ENCODE measurements at regions not wholly inside any gene's neighbourhood (a gene's known extent, or its start where the extent isn't known, plus 50 kb on each side); places are given as distances from the start of the nearest gene placed in this dataset.

DNA sequence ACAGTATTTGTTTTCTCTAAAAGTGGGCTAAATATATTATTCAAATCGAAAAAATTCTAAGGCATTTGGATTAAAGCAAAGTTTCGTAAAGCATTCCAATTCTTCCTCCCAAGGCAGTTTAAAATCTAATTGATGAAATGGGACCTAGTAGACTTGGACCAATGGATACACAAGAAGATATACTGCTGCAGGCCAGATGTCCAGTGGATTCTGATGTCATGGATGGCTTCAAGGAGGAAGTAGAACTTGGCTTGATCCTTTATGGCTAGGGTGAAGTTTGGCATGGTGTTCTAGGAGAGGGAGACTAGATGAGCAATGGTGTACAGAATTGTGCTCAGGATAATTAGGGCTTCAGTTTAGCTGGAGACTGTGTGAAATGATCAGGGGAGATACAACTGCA lies 559.5 kb upstream of the MMS22L start:
- Histone ChIP-seq H4K20me1 (ENCODE audit: control insufficient read depth, insufficient read depth, low read depth, low read length) (no peaks in the 10 kb centered on the region), H3K4me3 (ENCODE audit: low read length) (no peak overlapping the region), H3K4me2 (ENCODE audit: low read length) (no peak overlapping the region), H3K9me3 (ENCODE audit: control insufficient read depth, insufficient read depth, low read length) (no peaks in the 10 kb centered on the region), H3K27me3 (ENCODE audit: control insufficient read depth, low read length) (no peaks in the 10 kb centered on the region), H3K9me2 (replicated peaks; ENCODE audit: control insufficient read depth, low read length) (no peaks in the 10 kb centered on the region), H3K4me1 (ENCODE audit: control insufficient read depth, low read length) (no peaks in the 10 kb centered on the region), H3F3A (ENCODE audit: control insufficient read depth, insufficient read depth) (no peaks in the 10 kb centered on the region), H3K36me3 (ENCODE audit: control insufficient read depth, low read length) (no peaks in the 10 kb centered on the region), H3K79me2 (ENCODE audit: control insufficient read depth, low read length) (no peaks in the 10 kb centered on the region), H3K27ac (ENCODE audit: low read depth, low read length) (no peak overlapping the region)
- TF ChIP-seq, protein P1, sequence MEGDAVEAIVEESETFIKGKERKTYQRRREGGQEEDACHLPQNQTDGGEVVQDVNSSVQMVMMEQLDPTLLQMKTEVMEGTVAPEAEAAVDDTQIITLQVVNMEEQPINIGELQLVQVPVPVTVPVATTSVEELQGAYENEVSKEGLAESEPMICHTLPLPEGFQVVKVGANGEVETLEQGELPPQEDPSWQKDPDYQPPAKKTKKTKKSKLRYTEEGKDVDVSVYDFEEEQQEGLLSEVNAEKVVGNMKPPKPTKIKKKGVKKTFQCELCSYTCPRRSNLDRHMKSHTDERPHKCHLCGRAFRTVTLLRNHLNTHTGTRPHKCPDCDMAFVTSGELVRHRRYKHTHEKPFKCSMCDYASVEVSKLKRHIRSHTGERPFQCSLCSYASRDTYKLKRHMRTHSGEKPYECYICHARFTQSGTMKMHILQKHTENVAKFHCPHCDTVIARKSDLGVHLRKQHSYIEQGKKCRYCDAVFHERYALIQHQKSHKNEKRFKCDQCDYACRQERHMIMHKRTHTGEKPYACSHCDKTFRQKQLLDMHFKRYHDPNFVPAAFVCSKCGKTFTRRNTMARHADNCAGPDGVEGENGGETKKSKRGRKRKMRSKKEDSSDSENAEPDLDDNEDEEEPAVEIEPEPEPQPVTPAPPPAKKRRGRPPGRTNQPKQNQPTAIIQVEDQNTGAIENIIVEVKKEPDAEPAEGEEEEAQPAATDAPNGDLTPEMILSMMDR (IDR thresholded peaks at IDR 0.05; ENCODE audit: low read depth, low read length, poor library complexity, severe bottlenecking) = no peak
- TF ChIP-seq EZH2phosphoT487 (IDR thresholded peaks at IDR 0.05; ENCODE audit: borderline replicate concordance, low read length) = no peak

DNA sequence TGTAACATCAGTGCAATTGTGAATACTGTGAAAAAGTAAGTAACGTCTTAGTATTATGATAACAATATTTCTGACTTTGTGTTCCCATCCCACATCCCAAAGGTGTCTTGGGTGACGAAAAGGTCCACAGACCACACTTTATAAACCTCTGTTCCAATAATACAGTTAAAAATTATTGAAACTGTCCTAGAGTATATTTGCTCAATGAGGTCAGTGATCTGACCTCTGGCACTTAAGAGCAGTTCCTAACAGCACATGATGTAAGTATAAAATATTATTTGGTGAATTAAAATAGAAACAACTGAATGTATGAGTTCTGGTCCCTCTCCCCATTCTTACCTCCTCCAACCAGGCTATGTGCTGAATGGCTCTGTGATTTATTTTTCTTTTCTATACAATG lies 566.4 kb upstream of the MMS22L start:
- no peak overlapping the region for H3K27ac ChIP-seq (ENCODE audit: low read depth, low read length)
- TF ChIP-seq EZH2phosphoT487 (IDR thresholded peaks at IDR 0.05; ENCODE audit: borderline replicate concordance, low read length) = no peak
- TF ChIP-seq, protein P1 (IDR thresholded peaks at IDR 0.05; ENCODE audit: low read depth, low read length, poor library complexity, severe bottlenecking) = no peak
- H3F3A ChIP-seq (ENCODE audit: control insufficient read depth, insufficient read depth) = no peaks in the 10 kb centered on the region
- H3K4me2 ChIP-seq (ENCODE audit: low read length) = no peak overlapping the region
- no peaks in the 10 kb centered on the region for H3K27me3 ChIP-seq (ENCODE audit: control insufficient read depth, low read length)
- H3K79me2 ChIP-seq (ENCODE audit: control insufficient read depth, low read length) = no peaks in the 10 kb centered on the region
- H3K36me3 ChIP-seq (ENCODE audit: control insufficient read depth, low read length) = no peaks in the 10 kb centered on the region
- no peaks in the 10 kb centered on the region; the same call in 1 of the 2 replicates for H3K9me2 ChIP-seq (replicated peaks; ENCODE audit: control insufficient read depth, low read length)
- no peaks in the 10 kb centered on the region for H3K9me3 ChIP-seq (ENCODE audit: control insufficient read depth, insufficient read depth, low read length)
- no peaks in the 10 kb centered on the region for H3K4me1 ChIP-seq (ENCODE audit: control insufficient read depth, low read length)
- no peaks in the 10 kb centered on the region for H4K20me1 ChIP-seq (ENCODE audit: control insufficient read depth, insufficient read depth, low read depth, low read length)
- H3K4me3 ChIP-seq (ENCODE audit: low read length) = no peak overlapping the region

DNA sequence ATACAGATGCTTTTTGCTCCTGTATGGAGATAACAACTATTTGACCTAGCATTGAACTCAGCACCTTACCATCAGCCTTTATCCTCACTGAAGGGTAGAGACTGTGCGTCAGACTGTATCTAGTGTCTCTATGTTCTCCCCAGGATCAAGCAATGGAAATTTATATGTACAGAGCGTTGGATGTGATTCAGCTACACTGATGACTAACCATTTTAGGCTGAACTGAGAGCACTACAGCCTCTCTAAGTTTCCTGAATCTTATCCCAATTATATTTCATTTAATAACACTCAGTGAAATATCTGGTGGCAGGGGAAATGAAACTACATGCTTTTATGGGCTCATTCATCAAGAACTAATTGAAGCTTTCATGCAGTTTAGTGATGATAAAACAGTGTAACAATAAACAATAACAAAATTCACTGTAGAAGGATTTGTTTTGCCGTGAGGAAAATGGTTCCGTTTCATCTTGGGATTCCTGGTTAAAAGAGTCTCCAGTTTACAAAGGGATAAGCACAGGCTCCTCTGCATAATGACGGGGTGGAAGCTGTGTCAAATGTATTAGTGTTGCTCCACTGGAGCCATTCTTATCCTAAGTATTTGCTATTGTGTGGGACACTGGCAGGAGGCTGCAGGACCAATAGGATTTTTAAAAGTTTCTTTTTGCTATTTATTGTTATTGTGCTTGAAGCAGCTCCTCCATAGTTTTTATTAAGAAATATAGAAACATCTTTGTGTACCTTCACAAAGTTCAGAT lies 567.6 kb upstream of the MMS22L start:
- H4K20me1 ChIP-seq (ENCODE audit: control insufficient read depth, insufficient read depth, low read depth, low read length) = no peaks in the 10 kb centered on the region
- H3K4me1 ChIP-seq (ENCODE audit: control insufficient read depth, low read length) = no peaks in the 10 kb centered on the region
- no peak overlapping the region for H3K4me2 ChIP-seq (ENCODE audit: low read length)
- H3K79me2 ChIP-seq (ENCODE audit: control insufficient read depth, low read length) = no peaks in the 10 kb centered on the region
- H3K27me3 ChIP-seq (ENCODE audit: control insufficient read depth, low read length) = no peaks in the 10 kb centered on the region
- no peaks in the 10 kb centered on the region for H3F3A ChIP-seq (ENCODE audit: control insufficient read depth, insufficient read depth)
- H3K27ac ChIP-seq (ENCODE audit: low read depth, low read length) = no peak overlapping the region
- TF ChIP-seq, protein P1 (IDR thresholded peaks at IDR 0.05; ENCODE audit: low read depth, low read length, poor library complexity, severe bottlenecking) = no peak
- no peak for TF ChIP-seq EZH2phosphoT487 (IDR thresholded peaks at IDR 0.05; ENCODE audit: borderline replicate concordance, low read length)
- H3K9me3 ChIP-seq (ENCODE audit: control insufficient read depth, insufficient read depth, low read length) = no peaks in the 10 kb centered on the region
- no peaks in the 10 kb centered on the region for H3K36me3 ChIP-seq (ENCODE audit: control insufficient read depth, low read length)
- H3K9me2 ChIP-seq (replicated peaks; ENCODE audit: control insufficient read depth, low read length) = no peaks in the 10 kb centered on the region; the same call in 1 of the 2 replicates
- no peak overlapping the region for H3K4me3 ChIP-seq (ENCODE audit: low read length)
